ENCODE measurements at regions not wholly inside any gene's neighbourhood (a gene's known extent, or its start where the extent isn't known, plus 50 kb on each side); places are given as distances from the start of the nearest gene placed in this dataset.
"Not testable (repeated sequence)": the region's sequence is repeated elsewhere in the genome, so short reads cannot be mapped to it uniquely, and the experiment has no call there.

DNA sequence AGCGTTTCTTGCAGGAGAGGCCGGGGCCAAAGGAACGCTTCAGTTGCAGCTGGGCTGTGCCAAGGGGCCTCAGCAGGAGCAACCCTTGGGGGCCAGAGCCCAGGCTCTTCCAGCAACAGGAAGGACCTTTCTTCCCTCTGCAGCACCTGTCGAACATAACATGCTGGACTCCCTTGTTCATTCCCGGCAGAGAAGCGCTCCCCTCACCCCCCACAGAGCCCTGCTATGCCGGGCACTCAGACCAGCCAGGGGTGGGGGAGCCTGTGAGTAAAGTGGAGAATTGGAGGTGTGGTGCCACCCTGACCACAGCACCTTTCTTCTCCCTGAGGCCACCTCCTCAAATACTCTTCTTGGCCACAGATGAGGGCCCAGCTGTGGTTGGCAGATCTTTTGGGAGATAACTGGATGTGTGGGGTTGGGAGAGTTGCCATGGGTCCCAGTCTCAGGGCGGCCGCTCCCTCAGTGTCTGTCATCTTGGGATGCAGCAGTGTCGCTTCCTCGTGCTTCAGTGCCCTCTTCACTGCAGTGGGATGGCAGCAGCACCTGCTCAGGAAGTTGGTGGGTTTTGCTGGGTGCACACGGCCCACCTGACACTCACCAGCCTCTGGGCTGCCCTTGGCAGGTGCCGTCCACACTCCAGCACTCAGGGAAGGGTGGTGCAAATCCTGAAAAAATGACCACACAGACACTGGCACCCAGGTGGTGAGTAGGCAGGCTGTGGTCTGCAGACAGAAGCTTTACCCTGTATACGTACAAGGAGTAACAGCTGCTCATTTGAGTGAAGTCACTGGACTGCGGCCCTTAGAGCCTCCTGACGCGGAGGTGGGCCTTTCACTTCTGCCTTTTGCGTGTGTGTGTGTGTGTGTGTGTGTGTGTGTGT is 67.5 kb downstream of the NPIPB11 start:
- peak; percentile 20 for DNase-seq
- ATAC-seq = peak; percentile 52
- not testable (repeated sequence) for H3K4me3 Mint-ChIP-seq; H3K9me3 Mint-ChIP-seq; H3K27ac Mint-ChIP-seq; H3K27me3 Mint-ChIP-seq; H3K36me3 Mint-ChIP-seq (ENCODE audit: low read depth)
- H3K4me1 Mint-ChIP-seq = peaks cover 17% of the 10 kb centered on the region

DNA sequence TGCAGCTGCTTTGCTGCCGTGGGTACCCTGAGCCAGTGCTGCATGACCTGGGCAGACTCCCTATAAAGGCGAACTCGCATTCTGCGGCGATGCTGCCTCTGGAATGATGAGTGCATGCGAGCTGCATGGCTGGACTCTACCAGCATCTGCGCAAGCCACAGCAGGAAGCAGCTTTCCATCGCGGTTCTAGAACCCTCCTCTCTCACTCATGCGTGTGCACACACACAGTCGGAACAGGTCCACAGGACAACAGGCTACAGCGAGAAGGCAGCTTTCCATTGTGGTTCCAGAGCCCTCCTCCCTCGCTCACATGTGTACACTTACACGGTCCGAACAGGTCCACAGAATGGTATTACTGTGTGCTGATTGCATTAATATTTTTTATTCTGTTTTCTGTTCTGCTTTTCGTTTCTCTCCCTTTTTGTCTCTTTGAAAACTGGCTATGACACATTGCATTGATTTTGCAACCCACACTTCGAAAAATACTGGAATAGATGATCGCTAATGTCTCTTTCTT is 69.1 kb downstream of the NPIPB11 start:
- not testable (repeated sequence) for H3K27me3 Mint-ChIP-seq; ATAC-seq; H3K27ac Mint-ChIP-seq; H3K9me3 Mint-ChIP-seq; DNase-seq; H3K36me3 Mint-ChIP-seq (ENCODE audit: low read depth); H3K4me3 Mint-ChIP-seq
- H3K4me1 Mint-ChIP-seq = peaks cover 15% of the 10 kb centered on the region

DNA sequence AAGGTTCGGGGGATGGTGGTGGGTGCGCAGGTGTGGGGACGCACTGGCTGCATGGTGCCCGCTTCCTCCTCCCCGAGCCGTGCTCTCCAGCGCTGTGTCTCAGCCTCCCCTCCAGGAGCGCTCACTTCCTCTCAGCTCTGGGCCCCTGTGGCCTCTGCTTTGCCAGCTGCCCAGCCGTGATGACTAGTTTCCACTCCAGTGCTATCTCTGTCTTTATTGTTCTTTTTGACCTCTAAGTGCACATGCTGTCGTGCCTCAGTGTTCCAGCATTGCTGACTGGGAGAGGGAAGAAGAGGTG is 71.0 kb downstream of the NPIPB11 start:
- H3K27me3 Mint-ChIP-seq = not testable (repeated sequence)

DNA sequence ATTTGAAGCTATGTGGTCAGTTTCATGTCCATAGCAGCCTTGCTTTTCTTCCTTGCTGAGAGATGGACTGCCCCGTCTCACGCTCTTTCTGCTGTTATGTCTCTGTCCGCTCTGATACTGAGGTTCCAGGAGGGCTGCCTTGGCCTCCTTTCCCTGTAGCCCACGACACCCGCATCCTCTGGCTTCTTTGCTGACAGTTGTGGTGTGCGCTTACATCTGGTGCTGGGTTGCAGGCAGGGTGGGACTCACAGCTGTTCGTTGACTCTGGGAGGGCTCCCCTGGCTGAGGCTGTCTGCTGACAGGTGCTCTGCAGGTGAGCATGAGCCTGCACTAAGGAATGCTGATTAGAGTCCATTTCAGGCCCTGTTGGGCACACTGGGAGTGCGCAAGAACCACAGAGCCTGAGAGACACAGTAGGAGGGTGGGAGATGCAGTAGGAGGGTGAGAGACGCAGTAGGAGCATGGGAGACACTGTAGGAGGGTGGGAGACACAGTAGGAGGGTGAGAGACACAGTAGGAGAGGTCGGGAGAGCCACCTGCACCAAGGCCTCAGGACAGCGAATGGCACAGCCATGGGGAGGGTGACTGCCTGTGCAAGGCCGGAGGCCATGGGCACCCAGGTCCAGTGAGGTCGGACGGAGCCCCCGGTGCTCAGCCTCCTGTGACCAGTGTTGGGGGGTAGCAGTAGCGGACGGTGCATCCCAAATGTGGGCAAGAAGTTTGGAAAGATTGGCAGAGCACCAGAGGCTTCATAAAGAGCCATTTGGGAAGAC is 71.5 kb downstream of the NPIPB11 start:
- not testable (repeated sequence) for H3K27ac Mint-ChIP-seq; ATAC-seq; DNase-seq; H3K9me3 Mint-ChIP-seq; H3K27me3 Mint-ChIP-seq; H3K36me3 Mint-ChIP-seq (ENCODE audit: low read depth); H3K4me3 Mint-ChIP-seq
- H3K4me1 Mint-ChIP-seq = peaks cover 11% of the 10 kb centered on the region

More for the DNA sequence above, 71.0 kb downstream of the NPIPB11 start:
- not testable (repeated sequence) for DNase-seq; H3K27ac Mint-ChIP-seq; H3K4me3 Mint-ChIP-seq; H3K36me3 Mint-ChIP-seq (ENCODE audit: low read depth); H3K9me3 Mint-ChIP-seq; ATAC-seq
- H3K4me1 Mint-ChIP-seq = peaks cover 13% of the 10 kb centered on the region

DNA sequence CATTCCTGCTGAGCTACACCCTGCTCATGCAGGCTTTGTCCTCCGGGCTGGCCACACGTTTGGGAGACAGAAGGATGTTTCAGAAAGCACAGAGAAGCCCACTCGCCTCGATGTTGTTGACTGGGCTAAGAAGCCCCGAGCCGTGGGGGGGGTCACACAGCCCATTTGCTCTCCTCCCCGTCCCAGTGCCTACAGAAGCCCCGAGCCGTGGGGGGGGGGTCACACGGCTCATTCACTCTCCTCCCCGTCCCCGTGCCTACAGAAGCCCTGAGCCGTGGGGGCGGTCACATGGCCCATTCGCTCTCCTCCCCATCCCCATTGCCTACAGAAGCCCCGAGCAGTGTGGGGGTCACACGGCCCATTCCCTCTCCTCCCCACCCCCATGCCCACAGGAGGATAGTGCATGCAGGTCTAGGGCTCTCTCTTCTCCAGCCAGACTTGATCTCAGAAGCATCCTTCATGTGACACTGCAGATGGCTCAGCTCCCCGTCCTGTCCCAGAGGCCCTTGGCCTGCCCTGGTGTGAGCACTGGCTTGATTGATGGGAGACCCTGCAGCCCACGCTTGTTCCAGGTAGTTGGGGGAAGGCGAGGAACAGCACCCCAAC is 72.9 kb downstream of the NPIPB11 start:
- H3K36me3 Mint-ChIP-seq (ENCODE audit: low read depth); DNase-seq; H3K27me3 Mint-ChIP-seq; H3K9me3 Mint-ChIP-seq; ATAC-seq; H3K27ac Mint-ChIP-seq; H3K4me3 Mint-ChIP-seq: not testable (repeated sequence)
- peaks cover 11% of the 10 kb centered on the region for H3K4me1 Mint-ChIP-seq

DNA sequence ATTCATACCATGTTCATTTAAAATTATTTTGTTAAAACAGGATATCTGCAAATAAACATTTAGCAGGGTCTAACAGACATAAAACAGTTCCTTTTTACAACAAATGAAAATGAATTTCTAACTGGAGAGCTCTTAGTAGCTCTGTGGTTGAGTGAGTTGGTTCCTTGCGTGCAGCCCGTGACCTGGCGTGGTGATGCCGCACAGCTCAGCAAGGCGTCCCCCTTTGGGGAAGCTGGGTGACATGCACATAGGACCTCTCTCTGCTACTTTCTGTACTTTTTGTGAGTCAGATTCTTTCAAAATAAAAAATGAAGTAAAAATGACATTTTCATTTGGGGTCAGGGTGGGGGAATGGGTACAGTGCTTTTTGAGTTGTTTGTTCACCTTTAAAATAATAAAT is 75.9 kb downstream of the NPIPB11 start:
- not testable (repeated sequence) for ATAC-seq, DNase-seq, H3K4me1 Mint-ChIP-seq

DNA sequence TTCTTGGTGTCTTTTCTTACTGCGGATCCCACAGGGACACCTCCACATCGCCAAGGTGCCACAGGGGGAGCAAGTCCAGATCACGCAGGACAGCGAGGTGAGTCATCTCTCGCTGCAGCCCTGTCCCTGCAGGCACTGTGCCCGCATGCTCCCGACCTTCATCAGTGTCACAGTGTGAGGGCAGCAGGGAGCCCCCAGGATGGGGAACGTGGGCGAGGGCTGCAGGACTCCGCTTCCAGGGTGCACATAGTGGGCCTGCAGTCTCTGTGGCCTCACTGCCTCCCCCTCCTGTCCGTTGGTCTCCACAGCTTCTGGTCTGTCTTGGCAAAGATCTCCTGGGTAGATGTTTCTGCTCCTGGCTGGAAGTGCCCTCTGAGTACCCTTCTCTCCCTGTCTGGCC is 78.0 kb downstream of the NPIPB11 start:
- not testable (repeated sequence) for H3K9me3 Mint-ChIP-seq; H3K4me3 Mint-ChIP-seq; H3K27ac Mint-ChIP-seq; ATAC-seq; H3K27me3 Mint-ChIP-seq; DNase-seq; H3K4me1 Mint-ChIP-seq; H3K36me3 Mint-ChIP-seq (ENCODE audit: low read depth)

More for the DNA sequence above, 75.9 kb downstream of the NPIPB11 start:
- not testable (repeated sequence) for H3K4me3 Mint-ChIP-seq; H3K9me3 Mint-ChIP-seq; H3K27me3 Mint-ChIP-seq; H3K27ac Mint-ChIP-seq; H3K36me3 Mint-ChIP-seq (ENCODE audit: low read depth)

DNA sequence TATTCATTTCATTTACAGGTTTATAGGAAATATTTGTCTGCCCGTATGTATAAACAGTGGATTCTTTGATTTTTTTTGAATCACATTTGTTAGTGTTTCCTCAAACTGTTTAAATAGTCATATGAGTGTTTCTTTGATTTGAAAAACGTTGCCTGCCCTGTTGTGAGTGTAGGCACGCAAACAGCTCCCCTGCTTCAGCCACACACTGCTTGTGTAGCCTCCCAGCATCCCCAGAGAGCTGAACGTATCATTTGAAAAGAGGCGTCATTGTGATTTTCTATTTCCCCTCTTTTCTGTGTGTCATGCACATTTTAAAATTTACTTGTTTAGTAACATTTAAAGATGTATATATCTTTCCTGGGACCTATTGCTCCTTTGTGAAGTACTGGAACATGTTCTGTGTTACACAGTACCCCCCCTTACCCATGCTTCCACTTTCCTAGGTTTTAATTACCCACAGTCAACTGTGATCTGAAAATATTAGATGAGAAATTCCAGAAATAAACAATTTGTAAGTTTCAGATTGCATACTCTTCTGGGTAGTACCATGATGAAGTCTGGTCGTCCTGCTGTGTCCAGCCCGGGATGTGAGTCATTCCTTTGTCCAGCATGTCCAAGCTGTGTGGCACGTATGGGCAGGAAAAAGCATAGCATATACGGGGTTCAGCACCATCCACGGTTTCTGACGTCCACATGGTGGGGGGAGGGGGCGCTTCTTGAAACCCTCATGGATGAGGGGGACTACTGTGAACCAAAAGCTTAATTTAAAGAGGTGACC is 78.7 kb downstream of the NPIPB11 start:
- H3K4me1 Mint-ChIP-seq; H3K4me3 Mint-ChIP-seq; H3K27me3 Mint-ChIP-seq; H3K36me3 Mint-ChIP-seq (ENCODE audit: low read depth); ATAC-seq; H3K9me3 Mint-ChIP-seq; H3K27ac Mint-ChIP-seq; DNase-seq: not testable (repeated sequence)

DNA sequence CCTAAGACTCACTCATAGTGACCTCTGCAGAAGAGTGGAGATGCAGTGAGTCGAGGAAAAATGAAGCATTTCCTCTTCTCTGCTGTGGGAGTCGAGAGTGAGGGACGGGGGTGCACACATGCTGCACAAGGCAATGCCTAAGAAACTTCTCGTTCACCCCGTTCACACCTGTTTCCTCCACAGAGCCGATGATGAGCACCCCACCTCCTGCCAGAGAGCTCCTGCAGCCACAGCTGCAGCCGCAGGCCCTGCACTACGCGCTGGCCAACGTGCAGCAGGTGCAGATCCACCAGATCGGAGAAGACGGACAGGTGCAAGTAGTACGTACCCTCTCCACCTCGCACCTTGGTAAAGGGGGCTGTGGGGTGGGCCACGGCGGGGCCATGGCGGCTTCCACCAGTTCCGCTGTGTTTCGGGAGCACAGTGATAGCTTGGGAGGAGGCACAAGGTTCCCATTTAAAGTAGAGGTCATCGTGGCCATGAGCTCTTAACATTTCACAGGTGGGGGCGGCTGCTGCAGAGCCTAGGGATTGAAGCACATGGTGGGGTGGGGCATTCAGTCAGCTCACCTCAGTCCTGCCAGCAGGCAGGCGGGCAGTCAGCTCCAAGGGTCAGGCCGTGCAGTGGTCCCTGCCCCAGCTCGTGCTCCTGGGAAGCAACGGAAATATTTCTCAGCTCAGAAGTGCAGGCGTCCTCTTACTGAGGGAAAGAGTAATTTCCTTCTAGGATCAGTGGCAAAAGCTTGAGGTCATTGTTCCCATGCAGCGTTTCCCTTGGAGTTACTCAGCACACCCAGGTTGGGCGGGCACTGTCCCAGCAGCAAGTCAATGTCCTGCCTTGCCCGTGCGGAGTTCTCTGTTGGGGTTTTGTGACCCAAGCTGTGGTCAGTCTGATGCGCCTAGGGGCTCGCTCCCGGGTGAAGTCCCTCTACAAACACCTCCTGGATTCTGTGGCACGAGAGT is 80.1 kb downstream of the NPIPB11 start:
- not testable (repeated sequence) for H3K27me3 Mint-ChIP-seq; H3K4me1 Mint-ChIP-seq; ATAC-seq; H3K9me3 Mint-ChIP-seq; H3K27ac Mint-ChIP-seq; H3K36me3 Mint-ChIP-seq (ENCODE audit: low read depth); H3K4me3 Mint-ChIP-seq; DNase-seq

DNA sequence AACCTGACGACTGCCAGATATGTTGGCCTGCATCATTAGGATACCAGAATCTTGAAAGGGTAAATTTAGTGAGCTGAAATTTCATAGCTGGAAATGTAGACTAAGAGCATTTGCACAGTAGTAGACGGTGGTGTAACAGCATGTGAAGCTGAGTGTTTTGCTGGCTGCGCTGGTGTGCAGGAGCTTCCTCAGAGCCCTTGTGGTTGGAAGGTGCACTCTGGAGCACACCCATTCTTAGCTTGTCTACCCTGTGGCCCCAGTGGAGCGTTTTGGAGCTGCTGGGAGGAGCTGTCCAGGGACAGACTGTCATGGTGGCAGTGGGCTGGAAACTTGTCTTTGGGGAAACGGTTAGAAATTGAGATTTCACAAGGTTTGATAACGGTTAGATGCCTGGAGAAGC is 82.8 kb downstream of the NPIPB11 start:
- not testable (repeated sequence) for H3K36me3 Mint-ChIP-seq (ENCODE audit: low read depth); H3K4me3 Mint-ChIP-seq; H3K9me3 Mint-ChIP-seq; ATAC-seq; H3K4me1 Mint-ChIP-seq; DNase-seq; H3K27me3 Mint-ChIP-seq; H3K27ac Mint-ChIP-seq

DNA sequence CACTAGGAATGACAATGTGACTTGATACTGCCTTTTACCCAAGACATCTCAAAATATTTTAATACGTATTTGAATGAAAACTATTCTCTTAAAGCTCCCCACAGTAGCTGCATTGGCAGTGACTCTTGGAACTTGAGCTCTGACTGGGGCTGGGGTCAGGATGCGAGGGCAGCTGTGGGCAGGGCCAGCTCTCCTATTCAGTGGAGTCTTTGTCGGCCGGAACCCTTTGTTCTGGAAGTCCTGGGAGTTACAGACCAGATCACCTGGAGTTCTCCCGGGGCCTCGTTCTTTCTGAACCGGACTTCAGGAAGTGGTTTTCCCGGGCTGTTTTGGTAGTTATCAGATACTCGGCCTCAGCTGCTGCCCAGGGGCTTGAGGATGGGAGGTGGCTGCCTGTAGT is 84.9 kb downstream of the NPIPB11 start:
- no peak overlapping the region for H3K27ac Mint-ChIP-seq
- H3K27me3 Mint-ChIP-seq = no peaks in the 10 kb centered on the region
- ATAC-seq (no peak), DNase-seq (no peak)
- no peaks in the 10 kb centered on the region for H3K9me3 Mint-ChIP-seq
- H3K4me1 Mint-ChIP-seq = peaks cover 9% of the 10 kb centered on the region
- H3K36me3 Mint-ChIP-seq (ENCODE audit: low read depth) = no peaks in the 10 kb centered on the region
- H3K4me3 Mint-ChIP-seq = no peak overlapping the region

DNA sequence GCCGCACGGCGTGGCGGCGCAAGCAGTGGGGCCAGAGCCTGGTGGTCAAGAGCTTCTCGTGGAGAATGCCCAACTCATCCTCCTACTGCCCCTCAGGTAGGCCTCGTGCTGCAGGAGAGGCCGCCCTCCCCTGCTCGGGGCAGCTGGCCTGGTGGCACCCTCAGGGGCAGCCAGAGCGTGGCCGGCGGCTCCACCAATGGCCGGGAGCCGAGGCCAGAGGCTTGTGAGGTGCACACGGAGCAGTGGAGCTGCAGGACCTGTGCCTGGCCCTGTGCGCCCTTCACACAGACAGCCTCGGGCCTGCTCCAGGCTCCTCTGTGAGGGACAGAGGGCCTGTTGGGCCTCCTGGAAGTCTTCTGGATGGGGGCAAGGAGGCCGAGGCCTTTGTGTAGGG is 85.5 kb downstream of the NPIPB11 start:
- Mint-ChIP-seq H3K4me3 (no peak overlapping the region), H3K9me3 (no peaks in the 10 kb centered on the region), H3K27ac (no peak overlapping the region), H3K4me1 (peaks cover 9% of the 10 kb centered on the region), H3K27me3 (no peaks in the 10 kb centered on the region), H3K36me3 (ENCODE audit: low read depth) (no peaks in the 10 kb centered on the region)
- DNase-seq = no peak
- ATAC-seq = no peak

DNA sequence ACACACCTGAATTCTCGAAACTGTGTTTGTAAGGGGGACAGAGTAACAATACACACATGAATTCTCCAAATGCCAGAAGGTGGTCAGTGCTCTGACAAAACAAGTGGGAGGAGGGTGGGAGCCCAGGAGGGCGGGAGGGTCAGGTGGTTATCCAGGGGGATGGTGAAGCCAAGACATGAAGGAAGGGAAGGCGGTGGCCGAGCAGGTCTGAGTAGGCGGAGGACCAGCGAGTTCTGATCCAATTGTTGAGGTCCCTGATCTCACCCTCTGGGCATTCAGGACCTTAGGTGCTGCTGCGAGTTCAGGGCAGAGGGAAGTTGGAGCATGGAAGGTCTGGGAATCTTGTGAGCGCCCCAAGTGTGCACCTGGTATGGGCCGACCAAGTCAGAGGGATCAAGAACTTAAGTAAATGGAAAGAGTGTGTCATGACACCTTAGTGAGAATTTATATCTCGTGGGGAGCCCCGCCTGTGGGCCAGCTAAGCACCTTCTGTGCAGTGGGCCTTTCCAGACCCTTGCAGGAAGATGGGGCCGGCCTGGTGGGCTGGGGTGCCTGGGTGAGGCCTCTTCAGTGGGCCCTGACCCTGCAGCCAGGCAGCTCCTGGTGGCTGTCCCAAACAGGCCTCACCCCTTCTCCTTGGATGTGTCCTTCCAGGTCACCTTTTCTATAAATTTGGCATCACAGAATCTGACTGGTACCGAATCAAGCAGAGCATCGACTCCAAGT is 86.1 kb downstream of the NPIPB11 start:
- ATAC-seq (no peak), DNase-seq (no peak)
- Mint-ChIP-seq H3K4me3 (no peak overlapping the region), H3K27me3 (no peaks in the 10 kb centered on the region), H3K9me3 (no peaks in the 10 kb centered on the region), H3K27ac (no peak overlapping the region), H3K36me3 (ENCODE audit: low read depth) (no peaks in the 10 kb centered on the region), H3K4me1 (peaks cover 9% of the 10 kb centered on the region)
